Adrenal gland (tissue), 5 donors: ENCODE measurements at regions not wholly inside any gene's neighbourhood (a gene's known extent, or its start where the extent isn't known, plus 50 kb on each side); places are given as distances from the start of the nearest gene placed in this dataset.

Source experiments
- POLR2A ChIP-seq, 2 donors: fragments of 450-650 bp; IDR thresholded peaks; one replicate each; pipeline ENCODE4 v1.6.1; 2017; ENCODE audit warnings: antibody characterized with exemption in 2 of 2, mild to moderate bottlenecking in 2 of 2, moderate library complexity in 1 of 2
- TF ChIP-seq, protein P1 (sequence below), 6 experiments: fragments of 450-650 bp in 4 of 6; fragments of 200-600 bp in 2 of 6; sonication (generic) in 1 of 6; IDR thresholded peaks; 1 replicate in 5 of 6; 2 replicates in 1 of 6; pipeline versions ENCODE4 v1.5.1 to v1.8.0; 2016 to 2021; ENCODE audit warnings: antibody characterized with exemption in 6 of 6, mild to moderate bottlenecking in 2 of 6, moderate library complexity in 1 of 6
- donor health status: DM: no; HTN: no; CAD: no.

DNA sequence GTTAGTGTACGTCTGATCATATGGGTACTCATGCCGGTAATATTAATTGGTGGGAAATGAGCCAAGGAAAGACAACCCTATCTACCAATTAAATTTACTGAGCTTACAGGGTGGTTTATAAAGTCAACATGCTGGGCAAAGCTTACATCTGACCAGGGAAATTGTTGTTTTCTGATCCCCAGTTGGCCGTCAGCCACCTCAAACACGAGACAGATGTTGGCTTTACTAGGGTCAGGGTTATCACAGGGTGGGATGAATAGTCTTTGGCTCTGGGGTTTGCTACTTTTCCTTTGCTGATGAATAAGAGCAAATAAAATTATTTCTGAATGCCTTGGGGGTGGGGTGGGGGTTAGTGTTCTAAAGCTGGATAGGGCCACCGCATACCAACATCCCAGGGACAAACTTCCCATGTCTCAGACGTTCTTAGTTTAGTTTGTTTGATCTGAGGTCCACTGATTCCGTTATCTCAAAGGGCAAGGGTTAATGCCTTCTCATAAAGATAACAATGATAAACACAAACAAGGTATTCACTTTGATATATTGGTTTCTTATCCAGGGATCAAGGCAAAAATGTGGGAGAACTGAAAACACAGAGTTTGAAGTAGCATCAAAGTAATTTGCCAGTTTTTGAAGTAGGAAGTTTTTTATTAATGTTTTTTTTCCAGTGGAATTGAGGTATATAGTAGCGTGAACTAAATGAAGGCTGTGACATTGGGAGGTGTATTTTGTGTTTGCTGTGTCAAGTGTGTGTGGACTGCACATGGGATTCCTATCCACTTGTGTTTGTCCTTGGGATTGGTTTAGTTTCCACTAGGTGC lies 109.1 kb upstream of the RPS23 start:
- TF ChIP-seq, protein P1, sequence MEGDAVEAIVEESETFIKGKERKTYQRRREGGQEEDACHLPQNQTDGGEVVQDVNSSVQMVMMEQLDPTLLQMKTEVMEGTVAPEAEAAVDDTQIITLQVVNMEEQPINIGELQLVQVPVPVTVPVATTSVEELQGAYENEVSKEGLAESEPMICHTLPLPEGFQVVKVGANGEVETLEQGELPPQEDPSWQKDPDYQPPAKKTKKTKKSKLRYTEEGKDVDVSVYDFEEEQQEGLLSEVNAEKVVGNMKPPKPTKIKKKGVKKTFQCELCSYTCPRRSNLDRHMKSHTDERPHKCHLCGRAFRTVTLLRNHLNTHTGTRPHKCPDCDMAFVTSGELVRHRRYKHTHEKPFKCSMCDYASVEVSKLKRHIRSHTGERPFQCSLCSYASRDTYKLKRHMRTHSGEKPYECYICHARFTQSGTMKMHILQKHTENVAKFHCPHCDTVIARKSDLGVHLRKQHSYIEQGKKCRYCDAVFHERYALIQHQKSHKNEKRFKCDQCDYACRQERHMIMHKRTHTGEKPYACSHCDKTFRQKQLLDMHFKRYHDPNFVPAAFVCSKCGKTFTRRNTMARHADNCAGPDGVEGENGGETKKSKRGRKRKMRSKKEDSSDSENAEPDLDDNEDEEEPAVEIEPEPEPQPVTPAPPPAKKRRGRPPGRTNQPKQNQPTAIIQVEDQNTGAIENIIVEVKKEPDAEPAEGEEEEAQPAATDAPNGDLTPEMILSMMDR (IDR thresholded peaks at IDR 0.05), result no peak
- peak in 1 of 2 donors; percentile 5 for TF ChIP-seq POLR2A (IDR thresholded peaks at IDR 0.05)
